GM23248 (cell line): ENCODE measurements at regions not wholly inside any gene's neighbourhood (a gene's known extent, or its start where the extent isn't known, plus 50 kb on each side); places are given as distances from the start of the nearest gene placed in this dataset.

Source experiments
- EZH2 ChIP-seq: fragments of 200-600 bp; sonication (generic); IDR thresholded peaks from 2 replicates; pipeline ENCODE4 v1.6.1; 2018; ENCODE audit warnings: antibody characterized with exemption, mild to moderate bottlenecking; ENCODE audit not compliant: insufficient read depth, poor library complexity, severe bottlenecking
- EZH2phosphoT487 ChIP-seq: fragments of 200-600 bp; sonication (generic); IDR thresholded peaks from 2 replicates; pipeline ENCODE4 v1.6.1; 2018; ENCODE audit warnings: antibody characterized with exemption, moderate library complexity, mild to moderate bottlenecking, low read depth; ENCODE audit not compliant: insufficient read depth

DNA sequence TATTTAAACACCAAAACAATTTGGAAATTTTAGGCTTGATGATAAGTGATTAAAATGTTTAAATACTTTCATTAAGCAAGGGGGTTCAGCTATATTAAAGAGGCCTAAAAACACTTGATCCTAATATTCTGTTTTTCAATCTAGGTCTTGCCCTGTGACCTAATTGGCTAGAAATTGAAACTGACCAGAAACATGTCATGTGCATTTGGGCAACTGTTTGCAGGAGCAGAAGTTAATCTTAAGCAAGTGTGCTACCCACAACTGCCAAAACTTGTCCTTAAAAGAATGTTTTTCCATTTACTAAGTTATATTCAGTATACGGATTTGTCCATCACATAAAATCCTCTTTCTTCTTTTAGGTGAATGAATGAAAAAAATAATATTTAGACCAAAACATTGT is 167.3 kb downstream of the PPP1R3A start:
- TF ChIP-seq EZH2 (no peak), EZH2phosphoT487 (no peak)
